ENCODE measurements at regions not wholly inside any gene's neighbourhood (a gene's known extent, or its start where the extent isn't known, plus 50 kb on each side); places are given as distances from the start of the nearest gene placed in this dataset.
"Not testable (repeated sequence)": the region's sequence is repeated elsewhere in the genome, so short reads cannot be mapped to it uniquely, and the experiment has no call there.

- DNase-seq (ENCODE audit: low spot score) (no peak), ATAC-seq (no peak)
- intact Hi-C loops (cut with DNase I) = no loop called here
Measured at GRCh38 chr17:6278376-6278775, 156.5 kb downstream of the AIPL1 start.

GRCh38 chr17:6276711-6277110 lies 158.2 kb downstream of the AIPL1 start:
- intact Hi-C loops (cut with DNase I) = no loop called here
- DNase-seq (ENCODE audit: low spot score) (no peak), ATAC-seq (no peak)

GRCh38 chr17:6274310-6274709 lies 160.6 kb downstream of the AIPL1 start:
- no peak for DNase-seq (ENCODE audit: low spot score)

GRCh38 chr17:6269478-6269877 lies 165.4 kb downstream of the AIPL1 start:
- no peak for ATAC-seq
- DNase-seq (ENCODE audit: low spot score) = no peak
- intact Hi-C loops (cut with DNase I) = no loop called here

More at GRCh38 chr17:6274310-6274709, 160.6 kb downstream of the AIPL1 start:
- no peak for ATAC-seq
- intact Hi-C loops (cut with DNase I) = no loop called here

- DNase-seq (ENCODE audit: low spot score) = no peak
- intact Hi-C loops (cut with DNase I) = no loop called here
- no peak for ATAC-seq
Measured at GRCh38 chr17:6261466-6261865, 173.5 kb downstream of the AIPL1 start.

GRCh38 chr17:6259899-6260298 lies 175.0 kb downstream of the AIPL1 start:
- DNase-seq (ENCODE audit: low spot score) (no peak), ATAC-seq (no peak)
- intact Hi-C loops (cut with DNase I) = no loop called here

- intact Hi-C loops (cut with DNase I) = no loop called here
- ATAC-seq (no peak), DNase-seq (ENCODE audit: low spot score) (no peak)
Measured at GRCh38 chr17:6257336-6257735, 177.6 kb downstream of the AIPL1 start.

GRCh38 chr17:6255322-6255721 lies 179.6 kb downstream of the AIPL1 start:
- ATAC-seq (no peak), DNase-seq (ENCODE audit: low spot score) (no peak)
- intact Hi-C loops (cut with DNase I) = no loop called here

GRCh38 chr17:6254036-6254435 lies 180.9 kb downstream of the AIPL1 start:
- ATAC-seq (no peak), DNase-seq (ENCODE audit: low spot score) (no peak)
- intact Hi-C loops (cut with DNase I) = no loop called here

GRCh38 chr17:6251640-6252039 lies 181.5 kb downstream of the WSCD1 start:
- intact Hi-C loops (cut with DNase I); ATAC-seq; DNase-seq (ENCODE audit: low spot score): not testable (repeated sequence)

GRCh38 chr17:6249732-6250131 lies 179.6 kb downstream of the WSCD1 start:
- ATAC-seq = no peak
- intact Hi-C loops (cut with DNase I) = no loop called here
- DNase-seq (ENCODE audit: low spot score) = no peak

- no peak for ATAC-seq
- intact Hi-C loops (cut with DNase I) = no loop called here
- no peak for DNase-seq (ENCODE audit: low spot score)
Measured at GRCh38 chr17:6248061-6248460, 177.9 kb downstream of the WSCD1 start.

GRCh38 chr17:6245301-6246177 lies 175.4 kb downstream of the WSCD1 start:
- ATAC-seq = no peak
- intact Hi-C loops (cut with DNase I) = no loop called here
- no peak for DNase-seq (ENCODE audit: low spot score)

GRCh38 chr17:6244796-6245195 lies 174.6 kb downstream of the WSCD1 start:
- no peak for ATAC-seq

GRCh38 chr17:6244253-6244652 lies 174.1 kb downstream of the WSCD1 start:
- ATAC-seq (no peak), DNase-seq (ENCODE audit: low spot score) (no peak)
- intact Hi-C loops (cut with DNase I) = no loop called here

More at GRCh38 chr17:6244796-6245195, 174.6 kb downstream of the WSCD1 start:
- no peak for DNase-seq (ENCODE audit: low spot score)
- intact Hi-C loops (cut with DNase I) = no loop called here

GRCh38 chr17:6243186-6243585 lies 173.0 kb downstream of the WSCD1 start:
- intact Hi-C loops (cut with DNase I) = no loop called here
- no peak for ATAC-seq
- no peak for DNase-seq (ENCODE audit: low spot score)

- intact Hi-C loops (cut with DNase I) = no loop called here
- ATAC-seq = no peak
- no peak for DNase-seq (ENCODE audit: low spot score)
Measured at GRCh38 chr17:6241996-6242395, 171.8 kb downstream of the WSCD1 start.

- ATAC-seq (no peak), DNase-seq (ENCODE audit: low spot score) (no peak)
- intact Hi-C loops (cut with DNase I) = no loop called here
Measured at GRCh38 chr17:6241381-6241780, 171.2 kb downstream of the WSCD1 start.

GRCh38 chr17:6240601-6241000 lies 170.4 kb downstream of the WSCD1 start:
- ATAC-seq (no peak), DNase-seq (ENCODE audit: low spot score) (no peak)
- intact Hi-C loops (cut with DNase I) = no loop called here

- ATAC-seq (no peak), DNase-seq (ENCODE audit: low spot score) (no peak)
- intact Hi-C loops (cut with DNase I) = no loop called here
Measured at GRCh38 chr17:6240001-6240400, 169.8 kb downstream of the WSCD1 start.

GRCh38 chr17:6239241-6239798 lies 169.1 kb downstream of the WSCD1 start:
- intact Hi-C loops (cut with DNase I) = no loop called here
- ATAC-seq = no peak
- DNase-seq (ENCODE audit: low spot score) = no peak

All from sciatic nerve (tissue), 2 donors.